A673 (cell line): ENCODE measurements at regions not wholly inside any gene's neighbourhood (a gene's known extent, or its start where the extent isn't known, plus 50 kb on each side); places are given as distances from the start of the nearest gene placed in this dataset.

Experiments
- CTCF ChIP-seq: fragments of 300-800, 200-600 bp; sonication (generic); conservative IDR thresholded peaks from 2 replicates; pipeline ENCODE4 v1.5.1; 2017; ENCODE audit warnings: low read depth, mild to moderate bottlenecking, antibody characterized with exemption, low read length, moderate library complexity, mixed read lengths
- EZH2 ChIP-seq: fragments of 200-600 bp; sonication (generic); IDR thresholded peaks from 2 replicates; pipeline ENCODE4 v1.6.1; 2017; ENCODE audit warnings: borderline replicate concordance, low read depth, mild to moderate bottlenecking, mixed read lengths, antibody characterized with exemption, low read length; ENCODE audit not compliant: poor library complexity, severe bottlenecking

GRCh38 chr5:125043781-125044391 lies 297.4 kb upstream of the ZNF608 start:
- no peak for TF ChIP-seq EZH2
- no peak for TF ChIP-seq CTCF
